ENCODE measurements at regions not wholly inside any gene's neighbourhood (a gene's known extent, or its start where the extent isn't known, plus 50 kb on each side); places are given as distances from the start of the nearest gene placed in this dataset.

DNA sequence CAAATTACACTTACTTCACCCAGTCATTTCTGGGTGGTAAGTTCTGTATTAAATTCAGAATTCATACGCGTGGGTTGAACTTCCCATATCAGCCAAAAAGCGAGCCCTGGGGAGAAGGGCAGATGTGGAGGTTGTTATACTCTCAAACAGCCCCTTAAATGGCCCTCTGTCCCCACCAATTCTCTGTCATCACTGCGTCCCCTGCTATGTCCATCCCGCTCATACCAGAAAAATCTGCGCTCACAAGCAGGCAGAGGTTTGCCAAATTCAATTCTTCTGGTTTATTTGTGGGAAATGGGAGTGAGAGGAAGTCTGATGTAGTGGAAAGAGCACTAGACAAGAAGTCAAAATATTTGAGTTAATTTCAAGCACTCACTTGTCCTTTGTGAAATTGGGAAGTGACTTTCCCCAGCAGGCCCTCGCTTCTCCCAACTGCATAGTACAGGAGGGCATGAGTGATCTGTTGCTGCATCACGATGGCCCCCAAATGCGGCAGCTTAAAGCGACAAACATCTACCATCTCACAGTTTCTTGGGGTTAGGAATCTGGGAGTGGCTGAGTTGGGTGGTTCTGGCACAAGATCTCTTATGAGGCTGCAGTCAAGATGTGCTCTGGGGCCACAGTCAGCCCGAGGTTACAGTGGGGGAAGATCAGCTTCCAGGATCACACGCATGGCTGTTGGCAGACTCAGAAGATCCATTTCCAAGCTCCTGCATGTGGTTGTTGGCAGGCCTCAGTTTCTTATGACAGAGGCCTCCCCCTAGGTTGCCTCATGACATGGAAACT lies 67.7 kb downstream of the CPN2 start:
- H3K27ac ChIP-seq (ENCODE audit: low read depth, low read length): no peak overlapping the region
- peaks cover 30% of the 10 kb centered on the region for H3K27me3 ChIP-seq (ENCODE audit: control insufficient read depth, insufficient read depth, low read length)
- TF ChIP-seq, protein P1, sequence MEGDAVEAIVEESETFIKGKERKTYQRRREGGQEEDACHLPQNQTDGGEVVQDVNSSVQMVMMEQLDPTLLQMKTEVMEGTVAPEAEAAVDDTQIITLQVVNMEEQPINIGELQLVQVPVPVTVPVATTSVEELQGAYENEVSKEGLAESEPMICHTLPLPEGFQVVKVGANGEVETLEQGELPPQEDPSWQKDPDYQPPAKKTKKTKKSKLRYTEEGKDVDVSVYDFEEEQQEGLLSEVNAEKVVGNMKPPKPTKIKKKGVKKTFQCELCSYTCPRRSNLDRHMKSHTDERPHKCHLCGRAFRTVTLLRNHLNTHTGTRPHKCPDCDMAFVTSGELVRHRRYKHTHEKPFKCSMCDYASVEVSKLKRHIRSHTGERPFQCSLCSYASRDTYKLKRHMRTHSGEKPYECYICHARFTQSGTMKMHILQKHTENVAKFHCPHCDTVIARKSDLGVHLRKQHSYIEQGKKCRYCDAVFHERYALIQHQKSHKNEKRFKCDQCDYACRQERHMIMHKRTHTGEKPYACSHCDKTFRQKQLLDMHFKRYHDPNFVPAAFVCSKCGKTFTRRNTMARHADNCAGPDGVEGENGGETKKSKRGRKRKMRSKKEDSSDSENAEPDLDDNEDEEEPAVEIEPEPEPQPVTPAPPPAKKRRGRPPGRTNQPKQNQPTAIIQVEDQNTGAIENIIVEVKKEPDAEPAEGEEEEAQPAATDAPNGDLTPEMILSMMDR (IDR thresholded peaks at IDR 0.05; ENCODE audit: low read depth, low read length): no peak
- H3K4me3 ChIP-seq (ENCODE audit: low read depth, low read length): no peak overlapping the region
- ChIA-PET POLR2A (no interaction called here), CTCF (no interaction called here)
- no peaks in the 10 kb centered on the region for H3K9me3 ChIP-seq (ENCODE audit: control insufficient read depth, insufficient read depth, low read length)
- DNase-seq (ENCODE audit: low read depth, low spot score): no peak

DNA sequence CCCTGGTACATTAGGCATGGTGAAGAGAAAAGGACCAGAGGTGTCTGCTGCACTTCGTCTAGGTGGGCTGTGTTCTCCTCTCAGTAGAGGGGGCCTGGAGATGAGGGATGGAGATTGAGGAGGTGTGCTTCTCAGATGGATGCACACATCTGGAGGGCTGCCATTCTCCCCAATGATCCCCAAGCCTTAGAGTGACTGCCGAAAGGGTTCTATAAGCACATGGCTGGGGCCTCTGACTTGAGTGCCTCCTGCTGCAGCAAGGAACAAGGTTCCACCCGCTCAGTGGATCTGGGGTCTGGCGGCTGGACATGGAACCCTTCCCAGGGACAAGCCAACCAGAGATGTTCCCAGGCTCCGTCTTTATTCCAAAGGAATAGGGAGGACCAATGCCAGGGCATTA lies 66.8 kb downstream of the CPN2 start:
- H3K27me3 ChIP-seq (ENCODE audit: control insufficient read depth, insufficient read depth, low read length): peaks cover 33% of the 10 kb centered on the region
- ChIA-PET POLR2A (no interaction called here), CTCF (interaction anchor here (0.6 to 1.0 kb wide), 2 partner anchors 496 to 619 kb away, joined by 3 read pairs; no protein-coding TSS in a partner anchor)
- TF ChIP-seq, protein P1 (IDR thresholded peaks at IDR 0.05; ENCODE audit: low read depth, low read length): no peak
- no peaks in the 10 kb centered on the region for H3K9me3 ChIP-seq (ENCODE audit: control insufficient read depth, insufficient read depth, low read length)
- no peak overlapping the region for H3K27ac ChIP-seq (ENCODE audit: low read depth, low read length)
- DNase-seq (ENCODE audit: low read depth, low spot score): no peak
- H3K4me3 ChIP-seq (ENCODE audit: low read depth, low read length): no peak overlapping the region

DNA sequence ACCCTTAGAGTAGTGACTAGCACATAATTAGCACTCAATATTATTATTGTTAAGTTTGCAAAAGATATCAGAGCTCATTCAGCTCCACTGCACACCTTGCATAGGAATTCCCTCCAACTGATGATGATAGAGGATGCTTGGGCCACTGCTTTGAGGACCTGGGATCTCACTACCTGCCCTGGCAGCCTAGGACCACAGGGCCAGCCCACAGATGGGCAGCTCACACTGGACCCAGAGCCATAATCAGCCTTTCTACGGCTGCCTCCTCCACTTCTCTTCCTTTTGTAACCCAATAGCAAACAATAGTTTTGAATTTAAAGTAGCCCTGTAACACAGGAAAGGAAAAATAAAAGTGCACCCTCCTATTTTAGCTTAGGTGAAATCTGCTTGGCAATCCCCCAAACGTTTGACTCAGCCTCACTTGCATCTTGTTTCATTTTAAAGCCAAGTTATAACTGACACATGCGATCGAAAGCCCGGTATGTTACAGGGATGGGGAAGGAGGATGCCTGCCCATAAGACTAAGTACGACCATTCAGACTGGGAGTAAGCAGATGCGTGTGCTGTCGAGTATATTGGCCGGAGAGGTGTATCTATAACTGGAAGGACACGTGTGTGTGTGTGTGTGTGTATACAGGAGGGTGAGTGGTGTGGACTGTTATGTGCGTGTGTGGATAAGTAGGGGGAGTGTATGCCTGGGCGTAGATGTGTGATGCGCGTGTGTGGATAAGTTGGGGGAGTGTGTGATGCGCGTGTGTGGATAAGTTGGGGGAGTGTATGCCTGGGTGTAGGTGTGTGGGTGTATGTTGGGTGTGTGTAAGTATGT lies 65.9 kb downstream of the CPN2 start:
- POLR2A ChIA-PET: no interaction called here
- Histone ChIP-seq H3K9me3 (ENCODE audit: control insufficient read depth, insufficient read depth, low read length) (no peaks in the 10 kb centered on the region), H3K27me3 (ENCODE audit: control insufficient read depth, insufficient read depth, low read length) (peaks cover 37% of the 10 kb centered on the region), H3K27ac (ENCODE audit: low read depth, low read length) (no peak overlapping the region), H3K4me3 (ENCODE audit: low read depth, low read length) (no peak overlapping the region)
- CTCF ChIA-PET: interaction anchor here (1.0 kb wide), 1 partner anchor 620 kb away, joined by 3 read pairs; no protein-coding TSS in a partner anchor
- TF ChIP-seq, protein P1 (IDR thresholded peaks at IDR 0.05; ENCODE audit: low read depth, low read length): no peak
- no peak for DNase-seq (ENCODE audit: low read depth, low spot score)

DNA sequence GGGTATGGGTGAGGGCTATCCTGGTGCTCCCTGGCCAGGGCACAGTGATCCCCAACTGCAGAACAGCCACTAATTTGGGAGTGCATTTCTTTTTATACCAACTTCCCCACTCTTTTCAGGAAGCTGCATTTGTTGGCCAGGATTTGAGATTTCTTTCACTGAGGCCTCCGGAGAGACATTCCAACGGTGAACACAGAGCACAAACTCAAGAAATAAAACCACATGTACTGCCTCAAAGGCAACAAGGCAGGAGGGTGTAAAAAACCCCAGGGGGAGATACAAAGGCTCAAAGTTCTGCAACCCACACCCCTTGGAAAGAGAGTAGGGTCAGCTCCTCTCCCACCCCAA lies 65.3 kb downstream of the CPN2 start:
- CTCF ChIA-PET: interaction anchor here (1.1 kb wide), 1 partner anchor 58 kb away, joined by 3 read pairs; no protein-coding TSS in a partner anchor
- TF ChIP-seq, protein P1 (IDR thresholded peaks at IDR 0.05; ENCODE audit: low read depth, low read length): no peak
- no peaks in the 10 kb centered on the region for H3K9me3 ChIP-seq (ENCODE audit: control insufficient read depth, insufficient read depth, low read length)
- POLR2A ChIA-PET: no interaction called here
- H3K27ac ChIP-seq (ENCODE audit: low read depth, low read length): no peak overlapping the region
- H3K27me3 ChIP-seq (ENCODE audit: control insufficient read depth, insufficient read depth, low read length): peaks cover 37% of the 10 kb centered on the region
- DNase-seq (ENCODE audit: low read depth, low spot score): no peak
- no peak overlapping the region for H3K4me3 ChIP-seq (ENCODE audit: low read depth, low read length)
